ENCODE measurements at regions not wholly inside any gene's neighbourhood (a gene's known extent, or its start where the extent isn't known, plus 50 kb on each side); places are given as distances from the start of the nearest gene placed in this dataset.

- H3K79me2 ChIP-seq (ENCODE audit: control insufficient read depth, insufficient read depth, low read length): no peaks in the 10 kb centered on the region
- no peak overlapping the region for H3K4me3 ChIP-seq (ENCODE audit: control insufficient read depth in 2 of 3, extremely low read depth in 1 of 3, insufficient read depth in 2 of 3, low read depth in 1 of 3, low read length in 3 of 3)
- H3K9ac ChIP-seq (ENCODE audit: control insufficient read depth, extremely low read depth, insufficient read depth, low read length): no peak overlapping the region
- no peaks in the 10 kb centered on the region for H3K9me3 ChIP-seq (ENCODE audit: control insufficient read depth, low read depth, low read length)
- no peaks in the 10 kb centered on the region for H4K20me1 ChIP-seq (ENCODE audit: control insufficient read depth, extremely low read depth, insufficient read depth, low read length)
- H3K4me1 ChIP-seq (ENCODE audit: control insufficient read depth, extremely low read depth, insufficient read depth, low read length): no peaks in the 10 kb centered on the region
- no peak overlapping the region for H3K27ac ChIP-seq (ENCODE audit: control insufficient read depth, insufficient read depth, low read length)
- dilution Hi-C loops (cut with MboI; ENCODE audit: extremely low pct_ligation_motif_present, low sequenced_read_pairs): no loop called here
- H3K9me1 ChIP-seq (ENCODE audit: control insufficient read depth, extremely low read depth, insufficient read depth, low read length): no peaks in the 10 kb centered on the region
- H2AFZ ChIP-seq (ENCODE audit: control insufficient read depth, low read length): no peak overlapping the region
- FAIRE-seq: no peak
- TF ChIP-seq EZH2 (IDR thresholded peaks at IDR 0.05; ENCODE audit: low read length): no peak
- no peak for TF ChIP-seq CTCF (optimal IDR thresholded peaks at IDR 0.05 in 1 of 3, IDR thresholded peaks at IDR 0.05 in 1 of 3, conservative IDR thresholded peaks at IDR 0.05 in 1 of 3; ENCODE audit: extremely low read depth in 1 of 3, insufficient read depth in 2 of 3, low read length in 3 of 3)
- H3K4me2 ChIP-seq (ENCODE audit: control insufficient read depth, extremely low read depth, insufficient read depth, low read depth, low read length): no peak overlapping the region
- DNase-seq (ENCODE audit: low read depth, low spot score): no peak
- H3K36me3 ChIP-seq (ENCODE audit: control insufficient read depth in 2 of 2, extremely low read depth in 1 of 2, insufficient read depth in 2 of 2, low read length in 2 of 2): no peaks in the 10 kb centered on the region
- no peaks in the 10 kb centered on the region for H3K27me3 ChIP-seq (ENCODE audit: control insufficient read depth, extremely low read depth, insufficient read depth, low read length)
Measured at GRCh38 chr12:43094886-43095575, 457.0 kb downstream of the ADAMTS20 start.

DNA sequence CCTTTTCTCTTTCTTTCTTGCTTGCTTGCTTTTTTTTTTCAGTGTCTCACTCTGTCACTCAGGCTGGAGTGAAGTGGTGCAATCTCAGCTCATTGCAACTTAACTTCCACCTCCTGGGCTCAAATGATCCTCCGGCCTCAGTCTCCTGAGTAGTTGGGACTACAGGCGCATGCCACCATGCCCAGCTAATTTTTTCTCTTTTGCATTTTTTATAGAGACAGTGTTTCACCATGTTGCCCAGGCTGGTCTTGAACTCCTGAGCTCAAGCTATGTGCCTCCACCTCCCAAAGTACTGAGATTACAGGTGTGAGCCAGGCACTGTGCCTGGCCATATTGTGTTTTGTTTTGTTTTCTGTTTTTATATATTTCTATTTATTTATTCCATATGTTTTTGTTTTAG is 461.0 kb downstream of the ADAMTS20 start:
- FAIRE-seq (no peak), DNase-seq (ENCODE audit: low read depth, low spot score) (no peak)
- Histone ChIP-seq H3K9me3 (ENCODE audit: control insufficient read depth, low read depth, low read length) (no peaks in the 10 kb centered on the region), H3K4me2 (ENCODE audit: control insufficient read depth, extremely low read depth, insufficient read depth, low read depth, low read length) (no peak overlapping the region), H4K20me1 (ENCODE audit: control insufficient read depth, extremely low read depth, insufficient read depth, low read length) (no peaks in the 10 kb centered on the region), H2AFZ (ENCODE audit: control insufficient read depth, low read length) (no peak overlapping the region), H3K36me3 (ENCODE audit: control insufficient read depth in 2 of 2, extremely low read depth in 1 of 2, insufficient read depth in 2 of 2, low read length in 2 of 2) (no peaks in the 10 kb centered on the region), H3K27me3 (ENCODE audit: control insufficient read depth, extremely low read depth, insufficient read depth, low read length) (no peaks in the 10 kb centered on the region), H3K9me1 (ENCODE audit: control insufficient read depth, extremely low read depth, insufficient read depth, low read length) (no peaks in the 10 kb centered on the region), H3K4me1 (ENCODE audit: control insufficient read depth, extremely low read depth, insufficient read depth, low read length) (no peaks in the 10 kb centered on the region), H3K9ac (ENCODE audit: control insufficient read depth, extremely low read depth, insufficient read depth, low read length) (no peak overlapping the region), H3K27ac (ENCODE audit: control insufficient read depth, insufficient read depth, low read length) (no peak overlapping the region), H3K79me2 (ENCODE audit: control insufficient read depth, insufficient read depth, low read length) (no peaks in the 10 kb centered on the region), H3K4me3 (ENCODE audit: control insufficient read depth in 2 of 3, extremely low read depth in 1 of 3, insufficient read depth in 2 of 3, low read depth in 1 of 3, low read length in 3 of 3) (no peak overlapping the region)
- TF ChIP-seq EZH2 (IDR thresholded peaks at IDR 0.05; ENCODE audit: low read length): no peak
- no peak for TF ChIP-seq CTCF (optimal IDR thresholded peaks at IDR 0.05 in 1 of 3, IDR thresholded peaks at IDR 0.05 in 1 of 3, conservative IDR thresholded peaks at IDR 0.05 in 1 of 3; ENCODE audit: extremely low read depth in 1 of 3, insufficient read depth in 2 of 3, low read length in 3 of 3)
- dilution Hi-C loops (cut with MboI; ENCODE audit: extremely low pct_ligation_motif_present, low sequenced_read_pairs): no loop called here

Measured in keratinocyte (primary cell).